Endothelial cell of umbilical vein (primary cell): ENCODE measurements at regions not wholly inside any gene's neighbourhood (a gene's known extent, or its start where the extent isn't known, plus 50 kb on each side); places are given as distances from the start of the nearest gene placed in this dataset.

Experiments used
- POLR2AphosphoS5 ChIP-seq: IDR thresholded peaks from 2 replicates; pipeline ENCODE4 v1.6.1; 2012; ENCODE audit warnings: low read depth, mild to moderate bottlenecking, control low read depth, low read length, moderate library complexity; ENCODE audit not compliant: insufficient read depth
- TF ChIP-seq, protein P1 (sequence below), 2 donors: IDR thresholded peaks; 1 replicate in 1 of 2; 2 replicates in 1 of 2; pipeline ENCODE4 v1.5.1; 2011; ENCODE audit warnings: low read length in 2 of 2, mild to moderate bottlenecking in 2 of 2, moderate library complexity in 2 of 2, control low read depth in 1 of 2, inconsistent platforms in 1 of 2, low read depth in 1 of 2; ENCODE audit not compliant: insufficient read depth in 1 of 2; ENCODE audit errors: extremely low read depth in 1 of 2

DNA sequence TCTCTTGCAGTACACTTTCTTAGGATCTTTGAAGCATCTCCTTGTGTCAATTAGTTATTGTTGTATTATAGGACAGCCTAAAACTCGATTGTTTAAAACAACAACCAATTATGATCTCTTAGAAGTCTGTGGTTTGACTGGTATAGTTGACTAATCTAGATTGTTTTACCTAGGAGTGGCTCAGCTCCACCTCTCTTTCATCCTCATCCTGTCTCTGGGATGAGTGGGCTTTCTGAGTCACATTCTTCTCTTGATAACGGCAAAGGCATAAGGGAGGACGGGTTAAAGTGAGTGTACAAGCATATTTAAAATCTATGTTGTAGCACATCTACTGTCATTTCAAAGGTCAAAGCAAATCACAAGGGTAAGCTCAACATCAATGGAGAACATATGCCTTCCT lies 102.3 kb upstream of the GULP1 start:
- TF ChIP-seq, protein P1, sequence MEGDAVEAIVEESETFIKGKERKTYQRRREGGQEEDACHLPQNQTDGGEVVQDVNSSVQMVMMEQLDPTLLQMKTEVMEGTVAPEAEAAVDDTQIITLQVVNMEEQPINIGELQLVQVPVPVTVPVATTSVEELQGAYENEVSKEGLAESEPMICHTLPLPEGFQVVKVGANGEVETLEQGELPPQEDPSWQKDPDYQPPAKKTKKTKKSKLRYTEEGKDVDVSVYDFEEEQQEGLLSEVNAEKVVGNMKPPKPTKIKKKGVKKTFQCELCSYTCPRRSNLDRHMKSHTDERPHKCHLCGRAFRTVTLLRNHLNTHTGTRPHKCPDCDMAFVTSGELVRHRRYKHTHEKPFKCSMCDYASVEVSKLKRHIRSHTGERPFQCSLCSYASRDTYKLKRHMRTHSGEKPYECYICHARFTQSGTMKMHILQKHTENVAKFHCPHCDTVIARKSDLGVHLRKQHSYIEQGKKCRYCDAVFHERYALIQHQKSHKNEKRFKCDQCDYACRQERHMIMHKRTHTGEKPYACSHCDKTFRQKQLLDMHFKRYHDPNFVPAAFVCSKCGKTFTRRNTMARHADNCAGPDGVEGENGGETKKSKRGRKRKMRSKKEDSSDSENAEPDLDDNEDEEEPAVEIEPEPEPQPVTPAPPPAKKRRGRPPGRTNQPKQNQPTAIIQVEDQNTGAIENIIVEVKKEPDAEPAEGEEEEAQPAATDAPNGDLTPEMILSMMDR (IDR thresholded peaks at IDR 0.05; ENCODE audit: extremely low read depth in 1 of 2, insufficient read depth in 1 of 2, low read depth in 1 of 2, low read length in 2 of 2), result no peak
- TF ChIP-seq POLR2AphosphoS5, result no peak
